OCI-LY3 (cell line): ENCODE measurements at regions not wholly inside any gene's neighbourhood (a gene's known extent, or its start where the extent isn't known, plus 50 kb on each side); places are given as distances from the start of the nearest gene placed in this dataset.

ENCODE experiments used
- CTCF ChIP-seq: fragments of 200-600, 300-600 bp; sonication (generic); IDR thresholded peaks from 2 replicates; pipeline ENCODE4 v1.5.1; 2014; ENCODE audit warnings: antibody characterized with exemption, low read length, low read depth
- EZH2phosphoT487 ChIP-seq: fragments of 200-600 bp; shearing (Covaris generic); IDR thresholded peaks from 2 replicates; pipeline ENCODE4 v1.6.1; 2018; ENCODE audit warnings: antibody characterized with exemption, mixed run types, low read depth

- TF ChIP-seq CTCF (no peak), EZH2phosphoT487 (no peak)
These were observed 77.4 kb downstream of the ETS2 start for GRCh38 chr21:38883142-38883541.
